ENCODE measurements at regions not wholly inside any gene's neighbourhood (a gene's known extent, or its start where the extent isn't known, plus 50 kb on each side); places are given as distances from the start of the nearest gene placed in this dataset.

- Histone ChIP-seq H3K36me3 (ENCODE audit: control insufficient read depth, insufficient read depth, low read length) (no peaks in the 10 kb centered on the region), H3K4me3 (ENCODE audit: low read length) (no peak overlapping the region), H3K27me3 (ENCODE audit: control insufficient read depth, insufficient read depth, low read length) (no peaks in the 10 kb centered on the region), H3K4me1 (ENCODE audit: control insufficient read depth, insufficient read depth, low read length) (no peaks in the 10 kb centered on the region), H3K9ac (ENCODE audit: low read length) (no peak overlapping the region), H3K27ac (ENCODE audit: low read depth, low read length) (no peak overlapping the region)
These were observed 651.6 kb downstream of the NTRK3 start for GRCh38 chr15:87604857-87605446.

- Histone ChIP-seq H3K36me3 (ENCODE audit: control insufficient read depth, insufficient read depth, low read length) (no peaks in the 10 kb centered on the region), H3K4me1 (ENCODE audit: control insufficient read depth, insufficient read depth, low read length) (no peaks in the 10 kb centered on the region), H3K4me3 (ENCODE audit: low read length) (no peak overlapping the region), H3K27ac (ENCODE audit: low read depth, low read length) (no peak overlapping the region), H3K9ac (ENCODE audit: low read length) (no peak overlapping the region), H3K27me3 (ENCODE audit: control insufficient read depth, insufficient read depth, low read length) (no peaks in the 10 kb centered on the region)
These were observed 654.2 kb downstream of the NTRK3 start for GRCh38 chr15:87602371-87602770.

GRCh38 chr15:87599616-87600015 lies 656.9 kb downstream of the NTRK3 start:
- Histone ChIP-seq H3K4me1 (ENCODE audit: control insufficient read depth, insufficient read depth, low read length) (no peaks in the 10 kb centered on the region), H3K4me3 (ENCODE audit: low read length) (no peak overlapping the region), H3K36me3 (ENCODE audit: control insufficient read depth, insufficient read depth, low read length) (no peaks in the 10 kb centered on the region), H3K27ac (ENCODE audit: low read depth, low read length) (no peak overlapping the region), H3K27me3 (ENCODE audit: control insufficient read depth, insufficient read depth, low read length) (no peaks in the 10 kb centered on the region), H3K9ac (ENCODE audit: low read length) (no peak overlapping the region)

GRCh38 chr15:87597346-87598052 lies 659.0 kb downstream of the NTRK3 start:
- H3K4me3 ChIP-seq (ENCODE audit: low read length), result no peak overlapping the region
- no peak overlapping the region for H3K27ac ChIP-seq (ENCODE audit: low read depth, low read length)
- H3K9ac ChIP-seq (ENCODE audit: low read length), result no peak overlapping the region
- H3K36me3 ChIP-seq (ENCODE audit: control insufficient read depth, insufficient read depth, low read length), result no peaks in the 10 kb centered on the region
- H3K27me3 ChIP-seq (ENCODE audit: control insufficient read depth, insufficient read depth, low read length), result no peaks in the 10 kb centered on the region
- H3K4me1 ChIP-seq (ENCODE audit: control insufficient read depth, insufficient read depth, low read length), result no peaks in the 10 kb centered on the region

- Histone ChIP-seq H3K36me3 (ENCODE audit: control insufficient read depth, insufficient read depth, low read length) (no peaks in the 10 kb centered on the region), H3K27ac (ENCODE audit: low read depth, low read length) (no peak overlapping the region), H3K27me3 (ENCODE audit: control insufficient read depth, insufficient read depth, low read length) (no peaks in the 10 kb centered on the region), H3K4me1 (ENCODE audit: control insufficient read depth, insufficient read depth, low read length) (no peaks in the 10 kb centered on the region), H3K4me3 (ENCODE audit: low read length) (no peak overlapping the region), H3K9ac (ENCODE audit: low read length) (no peak overlapping the region)
These were observed 665.0 kb downstream of the NTRK3 start for GRCh38 chr15:87591582-87591981.

- Histone ChIP-seq H3K4me1 (ENCODE audit: control insufficient read depth, insufficient read depth, low read length) (no peaks in the 10 kb centered on the region), H3K27ac (ENCODE audit: low read depth, low read length) (no peak overlapping the region), H3K36me3 (ENCODE audit: control insufficient read depth, insufficient read depth, low read length) (no peaks in the 10 kb centered on the region)
These were observed 665.5 kb downstream of the NTRK3 start for GRCh38 chr15:87591042-87591441.

GRCh38 chr15:87589134-87589533 lies 667.4 kb downstream of the NTRK3 start:
- Histone ChIP-seq H3K4me1 (ENCODE audit: control insufficient read depth, insufficient read depth, low read length) (no peaks in the 10 kb centered on the region), H3K27ac (ENCODE audit: low read depth, low read length) (no peak overlapping the region), H3K27me3 (ENCODE audit: control insufficient read depth, insufficient read depth, low read length) (no peaks in the 10 kb centered on the region), H3K36me3 (ENCODE audit: control insufficient read depth, insufficient read depth, low read length) (no peaks in the 10 kb centered on the region), H3K9ac (ENCODE audit: low read length) (no peak overlapping the region), H3K4me3 (ENCODE audit: low read length) (no peak overlapping the region)

More at GRCh38 chr15:87591042-87591441, 665.5 kb downstream of the NTRK3 start:
- no peak overlapping the region for H3K4me3 ChIP-seq (ENCODE audit: low read length)
- no peaks in the 10 kb centered on the region for H3K27me3 ChIP-seq (ENCODE audit: control insufficient read depth, insufficient read depth, low read length)
- no peak overlapping the region for H3K9ac ChIP-seq (ENCODE audit: low read length)

GRCh38 chr15:87582169-87582568 lies 674.4 kb downstream of the NTRK3 start:
- H3K9ac ChIP-seq (ENCODE audit: low read length), result no peak overlapping the region
- H3K4me3 ChIP-seq (ENCODE audit: low read length), result no peak overlapping the region
- H3K27ac ChIP-seq (ENCODE audit: low read depth, low read length), result no peak overlapping the region
- no peaks in the 10 kb centered on the region for H3K4me1 ChIP-seq (ENCODE audit: control insufficient read depth, insufficient read depth, low read length)
- no peaks in the 10 kb centered on the region for H3K27me3 ChIP-seq (ENCODE audit: control insufficient read depth, insufficient read depth, low read length)
- no peaks in the 10 kb centered on the region for H3K36me3 ChIP-seq (ENCODE audit: control insufficient read depth, insufficient read depth, low read length)

GRCh38 chr15:87579537-87579936 lies 677.0 kb downstream of the NTRK3 start:
- H3K36me3 ChIP-seq (ENCODE audit: control insufficient read depth, insufficient read depth, low read length), result no peaks in the 10 kb centered on the region
- H3K9ac ChIP-seq (ENCODE audit: low read length), result no peak overlapping the region
- no peak overlapping the region for H3K27ac ChIP-seq (ENCODE audit: low read depth, low read length)
- no peaks in the 10 kb centered on the region for H3K27me3 ChIP-seq (ENCODE audit: control insufficient read depth, insufficient read depth, low read length)
- no peaks in the 10 kb centered on the region for H3K4me1 ChIP-seq (ENCODE audit: control insufficient read depth, insufficient read depth, low read length)
- no peak overlapping the region for H3K4me3 ChIP-seq (ENCODE audit: low read length)

GRCh38 chr15:87578776-87579175 lies 677.8 kb downstream of the NTRK3 start:
- Histone ChIP-seq H3K36me3 (ENCODE audit: control insufficient read depth, insufficient read depth, low read length) (no peaks in the 10 kb centered on the region), H3K9ac (ENCODE audit: low read length) (no peak overlapping the region), H3K4me3 (ENCODE audit: low read length) (no peak overlapping the region), H3K4me1 (ENCODE audit: control insufficient read depth, insufficient read depth, low read length) (no peaks in the 10 kb centered on the region), H3K27ac (ENCODE audit: low read depth, low read length) (no peak overlapping the region), H3K27me3 (ENCODE audit: control insufficient read depth, insufficient read depth, low read length) (no peaks in the 10 kb centered on the region)

GRCh38 chr15:87577336-87577735 lies 679.2 kb downstream of the NTRK3 start:
- no peak overlapping the region for H3K4me3 ChIP-seq (ENCODE audit: low read length)
- no peaks in the 10 kb centered on the region for H3K4me1 ChIP-seq (ENCODE audit: control insufficient read depth, insufficient read depth, low read length)

GRCh38 chr15:87576486-87577176 lies 679.9 kb downstream of the NTRK3 start:
- Histone ChIP-seq H3K27ac (ENCODE audit: low read depth, low read length) (no peak overlapping the region), H3K4me1 (ENCODE audit: control insufficient read depth, insufficient read depth, low read length) (no peaks in the 10 kb centered on the region), H3K36me3 (ENCODE audit: control insufficient read depth, insufficient read depth, low read length) (no peaks in the 10 kb centered on the region), H3K4me3 (ENCODE audit: low read length) (no peak overlapping the region), H3K27me3 (ENCODE audit: control insufficient read depth, insufficient read depth, low read length) (no peaks in the 10 kb centered on the region), H3K9ac (ENCODE audit: low read length) (no peak overlapping the region)

More at GRCh38 chr15:87577336-87577735, 679.2 kb downstream of the NTRK3 start:
- Histone ChIP-seq H3K27me3 (ENCODE audit: control insufficient read depth, insufficient read depth, low read length) (no peaks in the 10 kb centered on the region), H3K27ac (ENCODE audit: low read depth, low read length) (no peak overlapping the region), H3K36me3 (ENCODE audit: control insufficient read depth, insufficient read depth, low read length) (no peaks in the 10 kb centered on the region), H3K9ac (ENCODE audit: low read length) (no peak overlapping the region)
